Breast epithelium (tissue), 3 donors: ENCODE measurements at regions not wholly inside any gene's neighbourhood (a gene's known extent, or its start where the extent isn't known, plus 50 kb on each side); places are given as distances from the start of the nearest gene placed in this dataset.

ENCODE experiments used
- POLR2A ChIP-seq: fragments of 450-650 bp; IDR thresholded peaks from one replicate; pipeline ENCODE4 v1.6.1; 2016; ENCODE audit warnings: antibody characterized with exemption, mild to moderate bottlenecking, moderate library complexity
- POLR2AphosphoS5 ChIP-seq, 3 donors: sonication (generic); formaldehyde crosslinking; IDR thresholded peaks; one replicate each; pipeline ENCODE4 v1.6.1; 2017; ENCODE audit warnings: antibody characterized with exemption in 3 of 3
- TF ChIP-seq, protein P1 (sequence below), 3 donors: fragments of 450-650 bp; IDR thresholded peaks; one replicate each; pipeline ENCODE4 v1.5.1; 2016 to 2017; ENCODE audit warnings: antibody characterized with exemption in 3 of 3, mild to moderate bottlenecking in 3 of 3, moderate library complexity in 3 of 3

DNA sequence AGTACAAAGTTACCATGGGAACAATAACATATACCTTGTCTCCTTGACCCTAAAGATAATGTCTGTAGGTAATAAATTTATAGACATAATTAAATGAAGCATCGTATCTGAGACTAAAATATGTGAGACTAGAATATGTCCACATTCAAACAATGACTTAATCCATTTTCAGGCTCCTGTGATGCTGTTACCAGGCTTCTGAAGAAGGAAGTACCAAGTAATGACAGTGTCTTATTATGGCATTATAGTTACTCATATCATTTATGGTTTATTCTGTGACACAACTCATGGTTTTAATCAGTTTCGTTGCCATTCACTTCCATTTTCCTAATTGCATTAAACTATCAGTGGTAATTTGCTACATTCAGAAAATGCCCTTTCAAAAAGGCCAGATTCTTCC is 100.6 kb upstream of the GPM6B start:
- TF ChIP-seq POLR2A (no peak), POLR2AphosphoS5 (IDR thresholded peaks at IDR 0.05) (no peak)
- TF ChIP-seq, protein P1, sequence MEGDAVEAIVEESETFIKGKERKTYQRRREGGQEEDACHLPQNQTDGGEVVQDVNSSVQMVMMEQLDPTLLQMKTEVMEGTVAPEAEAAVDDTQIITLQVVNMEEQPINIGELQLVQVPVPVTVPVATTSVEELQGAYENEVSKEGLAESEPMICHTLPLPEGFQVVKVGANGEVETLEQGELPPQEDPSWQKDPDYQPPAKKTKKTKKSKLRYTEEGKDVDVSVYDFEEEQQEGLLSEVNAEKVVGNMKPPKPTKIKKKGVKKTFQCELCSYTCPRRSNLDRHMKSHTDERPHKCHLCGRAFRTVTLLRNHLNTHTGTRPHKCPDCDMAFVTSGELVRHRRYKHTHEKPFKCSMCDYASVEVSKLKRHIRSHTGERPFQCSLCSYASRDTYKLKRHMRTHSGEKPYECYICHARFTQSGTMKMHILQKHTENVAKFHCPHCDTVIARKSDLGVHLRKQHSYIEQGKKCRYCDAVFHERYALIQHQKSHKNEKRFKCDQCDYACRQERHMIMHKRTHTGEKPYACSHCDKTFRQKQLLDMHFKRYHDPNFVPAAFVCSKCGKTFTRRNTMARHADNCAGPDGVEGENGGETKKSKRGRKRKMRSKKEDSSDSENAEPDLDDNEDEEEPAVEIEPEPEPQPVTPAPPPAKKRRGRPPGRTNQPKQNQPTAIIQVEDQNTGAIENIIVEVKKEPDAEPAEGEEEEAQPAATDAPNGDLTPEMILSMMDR (IDR thresholded peaks at IDR 0.05), result no peak
